ENCODE measurements at regions not wholly inside any gene's neighbourhood (a gene's known extent, or its start where the extent isn't known, plus 50 kb on each side); places are given as distances from the start of the nearest gene placed in this dataset.
A peak's percentile ranks its signal among the peaks of the same experiment; 100 is the strongest.

DNA sequence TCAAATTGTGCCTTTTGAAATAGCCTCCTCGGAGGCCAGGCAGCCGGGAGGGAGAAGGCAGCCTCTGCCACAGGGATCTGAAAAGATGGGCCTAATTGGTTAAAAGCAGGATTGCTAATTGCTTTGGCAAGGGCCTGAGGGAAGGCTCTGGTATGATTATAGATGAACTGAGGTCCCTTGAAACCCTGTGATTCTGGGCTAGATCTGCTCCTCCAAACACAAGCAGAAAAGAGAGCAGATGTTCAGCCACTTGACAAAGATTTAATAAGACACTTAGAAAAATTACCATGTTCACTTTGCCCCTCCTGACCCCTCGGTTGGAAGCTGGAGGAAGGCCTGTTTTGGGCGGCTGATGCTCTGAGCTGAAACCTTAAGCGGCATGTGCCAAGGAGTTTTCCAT, 209.5 kb upstream of the MPHOSPH6 start:
- DNase-seq (no peak), ATAC-seq (ENCODE audit: poor library complexity) (no peak)
- intact Hi-C loops (cut with DNase I): no loop called here

DNA sequence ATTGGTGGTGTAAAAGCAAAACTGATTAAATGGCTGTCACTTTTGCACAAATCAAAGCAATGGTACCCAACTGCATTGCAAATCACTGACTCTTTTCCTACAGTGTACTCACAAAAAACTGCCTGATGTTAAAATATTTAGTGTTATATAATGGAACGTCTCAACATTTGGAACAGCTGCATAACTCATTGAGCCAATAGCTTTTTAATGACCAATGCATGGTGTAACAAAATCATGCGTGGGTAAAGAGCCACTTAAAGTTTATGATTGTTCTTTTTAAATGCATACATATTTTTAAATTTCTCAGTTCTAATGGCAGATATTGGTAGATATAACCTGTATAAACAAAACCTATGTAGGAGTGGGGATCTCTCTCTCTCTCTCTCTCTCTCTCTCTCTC, 204.0 kb upstream of the MPHOSPH6 start:
- ATAC-seq (ENCODE audit: poor library complexity) (no peak), DNase-seq (no peak)
- intact Hi-C loops (cut with DNase I): no loop called here

DNA sequence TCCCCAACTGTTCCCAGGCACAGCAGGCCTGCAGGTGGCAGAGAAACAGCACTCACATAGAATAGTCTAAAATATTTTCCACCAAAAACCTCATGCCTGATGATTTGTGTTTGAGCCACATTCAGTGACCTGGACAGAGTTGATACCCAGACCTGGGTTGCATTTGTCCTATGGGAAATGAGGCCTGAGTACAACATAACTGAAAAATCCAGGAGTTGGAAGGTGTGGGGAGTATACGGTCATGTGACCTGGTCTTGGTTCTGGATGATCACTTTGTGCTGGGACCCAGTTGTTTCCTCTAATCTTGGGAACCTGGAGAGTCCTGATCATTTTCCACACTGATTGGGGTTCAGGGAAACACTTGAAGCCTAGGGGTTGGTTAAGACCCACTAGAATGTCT, 200.3 kb upstream of the MPHOSPH6 start:
- intact Hi-C loops (cut with DNase I): no loop called here
- DNase-seq (no peak), ATAC-seq (ENCODE audit: poor library complexity) (no peak)

DNA sequence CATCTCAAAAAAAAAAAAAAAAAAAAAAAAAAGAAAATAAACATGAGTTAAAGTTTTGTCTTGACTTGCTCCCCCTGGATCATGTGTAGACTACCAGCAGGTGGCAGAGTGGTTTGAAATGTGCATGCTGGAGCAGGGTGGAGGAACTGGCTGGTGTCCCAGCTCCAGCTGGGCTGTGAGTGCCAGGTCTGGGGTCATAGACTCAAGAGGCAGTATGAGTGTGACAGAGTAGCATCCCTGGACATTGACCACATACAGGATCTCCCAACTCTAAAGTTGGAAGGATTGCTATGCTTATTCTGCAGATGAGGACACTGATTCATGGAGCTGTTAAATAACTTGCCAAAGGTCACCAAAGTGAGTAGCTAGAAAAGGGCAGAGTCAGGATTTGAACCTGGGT, 198.0 kb upstream of the MPHOSPH6 start:
- ATAC-seq (ENCODE audit: poor library complexity): peak; percentile 94
- intact Hi-C loops (cut with DNase I): loop anchor here (5.0 kb wide), 1 partner anchor 214 kb away; no protein-coding TSS in a partner anchor
- peak; percentile 75 for DNase-seq

DNA sequence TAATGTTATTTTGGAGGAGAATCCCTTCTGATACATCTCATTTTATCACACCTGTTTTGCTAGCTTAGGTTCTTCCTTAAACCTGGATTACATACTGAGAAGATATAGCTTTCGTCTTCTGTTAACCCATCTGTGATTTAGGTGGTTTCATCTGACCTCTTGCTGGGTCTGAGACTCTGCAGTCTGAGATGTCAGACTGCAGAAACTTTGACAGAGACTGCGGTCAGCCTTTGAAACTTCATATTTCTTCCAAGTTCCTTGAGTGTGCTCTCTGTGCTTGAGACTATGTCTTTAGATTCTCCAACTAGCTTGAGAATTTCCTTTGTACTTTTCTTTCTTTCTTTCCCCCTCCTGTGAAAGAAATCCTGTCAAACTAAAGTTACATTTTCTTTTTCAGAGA, 196.4 kb upstream of the MPHOSPH6 start:
- ATAC-seq (ENCODE audit: poor library complexity): no peak
- intact Hi-C loops (cut with DNase I): loop anchor here (5.0 kb wide), 1 partner anchor 216 kb away; no protein-coding TSS in a partner anchor

DNA sequence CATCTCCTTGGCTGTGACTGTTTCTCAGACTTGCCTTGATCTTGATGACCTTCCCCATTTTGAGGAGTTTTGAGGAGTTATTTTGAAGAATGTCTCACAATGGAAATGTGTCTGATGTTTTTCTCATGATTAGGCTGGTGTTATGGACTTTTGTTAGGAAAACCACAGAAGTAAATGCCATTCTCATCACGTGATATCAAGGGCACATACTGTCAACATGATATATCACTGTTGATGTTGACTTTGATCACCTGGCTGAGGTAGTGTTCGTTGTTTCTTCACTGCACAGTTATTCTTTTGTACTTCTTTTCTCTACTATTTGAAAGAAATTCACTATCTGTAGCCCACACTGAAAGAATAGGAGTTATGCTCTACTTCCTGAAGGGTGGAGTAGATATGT, 194.7 kb upstream of the MPHOSPH6 start:
- intact Hi-C loops (cut with DNase I): loop anchor here (5.0 kb wide), 1 partner anchor 218 kb away; no protein-coding TSS in a partner anchor
- DNase-seq (no peak), ATAC-seq (ENCODE audit: poor library complexity) (no peak)

More for the DNA sequence above, 196.4 kb upstream of the MPHOSPH6 start:
- DNase-seq: no peak

DNA sequence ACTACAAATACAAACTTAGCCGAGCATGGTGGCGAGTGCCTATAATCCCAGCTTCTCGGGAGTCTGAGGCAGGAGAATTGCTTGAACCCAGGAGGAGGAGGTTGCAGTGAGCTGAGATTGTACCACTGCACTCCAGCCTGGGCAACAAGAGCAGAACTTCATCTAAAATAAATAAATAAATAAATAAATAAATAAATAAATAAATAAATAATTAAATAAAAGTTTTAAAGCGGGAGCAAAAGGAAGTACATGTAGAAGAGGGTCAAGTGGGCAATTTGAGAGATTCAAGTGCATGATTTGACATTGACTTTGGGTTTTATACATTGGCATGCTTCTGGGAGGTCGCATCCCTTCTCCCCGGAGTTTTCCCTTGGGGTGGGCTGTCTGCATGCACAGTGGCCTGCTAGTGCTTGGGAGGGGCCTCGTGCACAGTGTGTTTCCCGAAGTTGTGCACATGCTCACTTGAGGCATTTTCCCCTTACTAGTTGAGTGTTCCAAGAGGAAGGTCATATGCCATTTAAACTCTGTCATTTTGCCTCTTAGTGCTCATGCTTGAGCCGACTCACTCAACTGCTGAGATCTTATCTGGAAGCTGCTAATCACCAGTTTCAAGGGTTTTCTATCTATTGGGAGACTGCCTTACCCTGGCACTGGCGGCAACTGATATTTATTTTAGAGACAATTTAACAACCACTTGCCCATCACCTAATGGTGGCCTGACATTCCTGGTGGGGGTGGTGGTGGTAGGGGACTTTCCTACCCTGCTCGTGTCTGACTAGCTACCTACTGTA, 193.2 kb upstream of the MPHOSPH6 start:
- ATAC-seq (ENCODE audit: poor library complexity): no peak
- DNase-seq: no peak
- intact Hi-C loops (cut with DNase I): no loop called here

DNA sequence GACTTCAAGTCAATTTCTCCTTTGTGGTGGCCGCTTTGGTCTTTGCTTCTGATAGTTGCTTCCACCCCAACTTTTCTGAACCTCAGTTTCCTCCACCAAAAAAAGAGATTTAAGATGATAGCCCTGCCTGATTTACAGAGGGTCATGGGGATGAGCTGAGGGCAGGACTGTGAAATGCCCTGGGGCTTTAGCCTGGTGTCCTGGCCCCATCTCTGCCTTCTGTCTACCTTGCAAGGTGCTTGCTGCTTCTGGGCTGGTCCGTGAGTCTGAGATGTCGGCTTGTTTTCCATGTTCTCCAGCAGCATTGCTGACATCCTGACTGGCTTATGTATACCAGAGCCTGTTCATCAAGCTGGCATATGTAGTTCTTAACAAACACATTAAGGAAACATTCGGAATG, 191.9 kb upstream of the MPHOSPH6 start:
- intact Hi-C loops (cut with DNase I): no loop called here
- no peak for DNase-seq
- ATAC-seq (ENCODE audit: poor library complexity): no peak

DNA sequence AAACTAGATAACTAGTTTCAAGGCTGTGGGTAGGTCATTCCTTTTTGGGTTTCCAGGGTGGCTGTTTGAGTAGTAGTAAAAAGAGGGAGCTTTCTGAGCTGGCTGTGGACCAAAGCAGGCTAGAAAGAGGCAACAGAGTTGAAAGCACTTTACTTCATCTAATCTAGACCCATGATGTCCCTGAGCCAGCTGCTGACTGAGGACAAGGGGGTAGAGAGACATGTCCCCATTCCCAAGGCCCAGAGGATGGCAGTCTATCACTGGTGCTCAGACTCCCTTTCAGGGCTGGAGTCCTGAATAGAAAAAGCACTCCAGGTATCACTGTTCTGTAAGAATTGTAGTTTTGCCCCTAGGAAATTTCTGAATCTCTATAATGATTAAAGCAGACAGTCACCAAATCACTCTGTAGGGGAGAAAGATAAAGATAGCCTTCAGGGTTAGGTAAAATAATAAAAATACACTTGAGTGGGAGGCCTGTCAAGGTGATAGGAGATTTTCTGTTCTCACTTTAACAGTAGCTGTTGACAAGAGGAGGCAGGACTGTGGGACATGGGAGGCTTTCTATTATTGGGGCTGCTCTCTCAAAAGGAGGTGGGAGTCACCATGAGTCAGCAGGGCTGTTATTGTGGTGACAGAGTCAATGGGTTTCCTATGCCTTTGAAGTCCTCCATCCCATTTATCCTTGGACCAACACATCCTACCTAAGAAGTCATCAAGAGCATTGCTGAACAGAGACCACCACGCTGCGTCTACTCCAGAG, 190.2 kb upstream of the MPHOSPH6 start:
- ATAC-seq (ENCODE audit: poor library complexity): peak; percentile 56
- intact Hi-C loops (cut with DNase I): no loop called here

DNA sequence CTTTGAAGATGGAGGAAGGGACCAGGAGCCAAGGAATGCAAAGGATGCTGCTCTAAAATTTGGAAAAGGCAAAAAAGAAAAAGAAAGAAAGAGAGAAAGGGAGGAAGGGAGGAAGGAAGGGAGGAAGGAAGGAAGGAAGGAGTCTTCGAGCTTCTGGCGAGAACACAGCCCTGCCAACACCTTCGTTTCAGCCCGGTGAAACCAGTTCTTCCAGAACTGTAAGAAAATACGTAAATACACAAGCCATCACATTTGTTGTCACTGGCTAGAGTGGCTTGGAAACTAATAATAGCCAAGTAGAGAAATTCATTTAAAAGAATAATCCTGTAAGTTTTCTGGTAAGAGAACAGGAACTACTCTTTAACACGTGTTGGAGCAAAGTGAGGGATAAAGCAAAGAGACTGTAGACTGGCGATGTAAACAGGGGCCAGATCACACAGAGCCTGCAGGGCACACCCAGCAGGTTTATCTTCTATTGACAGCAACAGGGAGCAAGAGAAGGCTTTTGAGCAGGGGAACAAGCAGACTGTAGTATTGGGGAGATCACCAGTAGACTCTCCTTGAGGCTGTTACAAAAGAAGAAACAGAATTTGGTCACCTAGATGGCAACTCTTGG, 188.7 kb upstream of the MPHOSPH6 start:
- DNase-seq (no peak), ATAC-seq (ENCODE audit: poor library complexity) (no peak)
- intact Hi-C loops (cut with DNase I): no loop called here

More for the DNA sequence above, 190.2 kb upstream of the MPHOSPH6 start:
- DNase-seq: no peak

DNA sequence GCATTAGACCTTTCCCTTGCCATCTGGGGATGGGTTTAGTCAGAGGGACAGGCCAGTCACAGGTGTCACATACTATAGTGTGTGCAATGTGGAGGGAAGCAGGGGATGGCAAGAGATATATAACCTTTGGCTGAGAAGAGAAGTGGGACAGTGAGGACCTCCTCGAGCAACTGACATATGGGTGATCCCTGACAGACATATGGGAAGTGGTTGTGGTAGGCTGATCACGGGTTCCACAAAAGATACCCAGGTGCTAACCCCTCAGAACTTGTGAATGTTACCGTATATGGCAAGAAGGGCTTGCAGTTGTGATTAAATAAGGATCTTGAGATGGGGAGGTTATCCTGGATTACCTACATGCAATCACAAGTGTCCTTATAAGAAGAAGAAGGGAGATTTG, 188.1 kb upstream of the MPHOSPH6 start:
- intact Hi-C loops (cut with DNase I): no loop called here
- no peak for ATAC-seq (ENCODE audit: poor library complexity)
- no peak for DNase-seq

DNA sequence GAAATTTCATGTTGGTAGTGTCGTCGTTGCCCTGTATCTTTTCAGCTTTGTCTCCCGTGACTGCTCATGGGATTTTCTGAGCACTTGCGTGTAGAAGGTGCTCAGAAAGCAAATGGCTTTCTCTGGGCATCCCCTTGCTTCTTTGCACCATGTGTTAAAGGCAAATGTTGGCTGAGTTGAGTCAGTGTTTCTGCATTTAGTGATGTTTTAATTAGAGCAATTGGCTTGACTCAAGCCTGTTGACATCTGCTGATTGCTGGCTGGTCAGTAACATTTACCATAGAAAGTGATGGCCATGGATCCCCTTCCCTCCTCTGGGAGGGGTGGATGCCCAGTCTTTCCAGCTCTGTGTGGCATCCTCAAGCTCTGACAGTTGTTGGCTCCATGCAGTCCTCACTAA, 187.2 kb upstream of the MPHOSPH6 start:
- no peak for ATAC-seq (ENCODE audit: poor library complexity)
- intact Hi-C loops (cut with DNase I): no loop called here
- DNase-seq: no peak

DNA sequence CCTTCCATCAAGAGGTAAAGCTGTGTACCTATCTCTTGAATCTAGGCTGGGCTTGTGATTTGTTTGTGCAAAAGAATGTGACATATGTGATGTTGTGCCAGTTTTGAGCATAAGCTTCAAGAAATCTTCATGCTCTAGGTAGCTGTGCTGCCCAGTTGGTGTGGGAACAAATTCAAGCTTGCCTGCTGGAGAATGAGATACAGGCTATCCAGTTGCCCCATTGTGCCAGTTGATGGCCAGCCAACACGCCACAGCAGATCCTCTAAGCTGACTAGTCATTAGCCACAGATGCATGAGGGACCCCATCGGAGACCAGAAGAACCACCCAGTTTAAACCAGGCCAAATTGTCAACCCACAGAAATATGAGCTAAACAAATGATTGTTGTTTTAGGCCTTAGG, 180.5 kb upstream of the MPHOSPH6 start:
- DNase-seq: no peak
- intact Hi-C loops (cut with DNase I): no loop called here
- no peak for ATAC-seq (ENCODE audit: poor library complexity)

DNA sequence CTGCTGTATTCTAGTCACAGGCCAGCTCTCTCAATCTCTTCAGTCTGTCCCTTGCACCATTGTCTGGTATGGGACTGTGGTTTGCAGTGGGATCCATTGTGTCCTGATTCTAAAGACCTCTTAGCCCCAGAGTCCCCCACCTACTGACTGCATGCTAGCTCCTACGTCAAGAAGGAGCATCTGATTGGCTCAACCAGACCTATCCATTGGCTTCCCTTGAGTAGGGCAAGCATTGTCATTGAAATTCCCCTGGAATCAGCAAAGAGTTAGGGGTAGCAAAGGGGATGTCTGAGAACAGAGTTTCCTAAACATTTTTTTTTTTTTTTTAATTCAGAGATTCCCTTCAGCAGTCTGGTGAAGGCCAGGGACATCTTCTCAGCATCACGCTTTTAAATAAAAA, 175.3 kb upstream of the MPHOSPH6 start:
- intact Hi-C loops (cut with DNase I): loop anchor here (2.0 kb wide), 1 partner anchor 83 kb away; no protein-coding TSS in a partner anchor
- no peak for DNase-seq
- ATAC-seq (ENCODE audit: poor library complexity): no peak

DNA sequence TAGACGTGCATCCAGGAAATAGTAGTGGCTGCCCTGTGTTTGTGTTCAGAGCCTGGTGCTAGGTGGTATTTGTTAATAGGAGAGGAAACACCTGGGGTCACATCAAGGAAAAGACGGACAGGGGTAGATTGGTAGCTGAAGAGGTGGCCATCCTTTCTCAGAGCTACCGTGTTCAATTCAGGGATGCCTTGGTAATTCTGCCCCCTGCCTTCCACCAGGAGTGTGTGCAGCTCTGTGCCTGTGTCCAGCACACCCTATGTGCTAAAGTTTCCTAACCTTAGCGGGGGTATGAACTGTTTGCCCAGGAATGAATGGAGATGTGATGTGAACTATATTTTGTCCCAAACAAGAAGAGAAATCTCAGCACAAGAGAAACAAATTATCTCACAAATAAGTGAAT, 174.1 kb upstream of the MPHOSPH6 start:
- peak; percentile 91 for ATAC-seq (ENCODE audit: poor library complexity)
- DNase-seq: no peak
- intact Hi-C loops (cut with DNase I): loop anchor here (2.0 kb wide), 1 partner anchor 81 kb away; no protein-coding TSS in a partner anchor

DNA sequence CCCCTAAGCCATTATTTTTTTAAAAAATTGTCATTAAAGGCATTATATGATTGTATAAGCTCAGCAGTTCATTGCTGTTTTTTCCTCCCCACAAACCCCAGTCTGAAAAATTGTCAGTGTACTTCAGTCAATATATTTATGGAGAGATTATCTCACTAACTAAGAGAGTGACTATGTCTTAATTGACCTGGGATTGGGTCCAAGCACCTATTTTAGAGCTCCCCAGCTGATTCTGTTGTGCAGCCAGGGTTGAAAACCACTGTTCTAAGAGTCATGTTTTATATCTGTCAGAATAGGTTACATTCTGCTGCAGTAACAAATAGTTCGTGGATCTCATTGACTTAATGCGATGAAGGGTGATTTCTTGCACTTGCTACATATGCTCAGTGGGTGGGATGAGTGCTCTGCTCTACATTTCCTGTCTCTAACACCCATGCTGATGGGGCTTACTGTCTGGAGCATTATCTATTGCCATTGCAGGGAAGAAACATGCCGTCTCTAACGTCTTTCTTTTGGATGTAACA, 171.2 kb upstream of the MPHOSPH6 start:
- intact Hi-C loops (cut with DNase I): no loop called here
- DNase-seq: no peak
- ATAC-seq (ENCODE audit: poor library complexity): peak; percentile 69

DNA sequence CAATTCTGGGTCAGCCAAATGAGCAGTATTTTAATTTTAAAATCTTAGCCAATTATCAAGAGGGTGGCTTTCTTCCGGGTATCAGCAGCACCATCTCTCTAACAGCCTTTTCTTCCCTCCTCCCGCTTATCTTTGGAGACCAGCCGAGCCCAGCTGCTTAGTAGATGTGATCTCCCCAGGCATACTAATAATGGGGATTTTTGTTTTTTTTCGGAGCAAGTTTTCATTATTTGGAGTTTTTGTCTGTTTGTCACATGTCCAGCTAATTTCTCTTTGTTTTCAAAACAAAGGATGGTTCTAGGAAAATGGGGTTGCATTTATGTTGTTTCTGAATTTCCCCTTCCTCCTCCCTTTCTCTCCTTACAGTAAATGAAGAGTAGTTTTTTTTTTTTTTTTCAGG, 170.5 kb upstream of the MPHOSPH6 start:
- DNase-seq: no peak
- intact Hi-C loops (cut with DNase I): no loop called here
- ATAC-seq (ENCODE audit: poor library complexity): no peak

DNA sequence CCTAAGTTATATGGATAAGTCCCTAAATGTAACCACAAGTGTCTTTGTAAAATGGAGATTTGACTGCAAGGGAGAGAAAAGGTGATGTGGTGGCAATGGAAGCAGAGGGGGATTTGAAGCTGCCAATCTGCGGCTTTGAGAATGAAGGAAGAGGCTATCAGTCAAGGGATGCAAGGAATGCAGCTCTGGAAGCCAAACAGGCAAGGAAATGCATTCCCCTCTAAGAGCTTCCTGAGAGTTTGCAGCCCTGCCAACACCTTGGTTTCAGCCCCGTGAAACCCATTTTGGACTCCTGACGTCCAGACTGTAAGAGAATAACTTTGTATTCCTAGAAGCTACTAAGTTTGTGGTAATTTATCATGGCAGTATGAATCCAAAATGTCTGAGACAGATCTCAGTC, 167.3 kb upstream of the MPHOSPH6 start:
- intact Hi-C loops (cut with DNase I): no loop called here
- DNase-seq (no peak), ATAC-seq (ENCODE audit: poor library complexity) (peak; percentile 75)

DNA sequence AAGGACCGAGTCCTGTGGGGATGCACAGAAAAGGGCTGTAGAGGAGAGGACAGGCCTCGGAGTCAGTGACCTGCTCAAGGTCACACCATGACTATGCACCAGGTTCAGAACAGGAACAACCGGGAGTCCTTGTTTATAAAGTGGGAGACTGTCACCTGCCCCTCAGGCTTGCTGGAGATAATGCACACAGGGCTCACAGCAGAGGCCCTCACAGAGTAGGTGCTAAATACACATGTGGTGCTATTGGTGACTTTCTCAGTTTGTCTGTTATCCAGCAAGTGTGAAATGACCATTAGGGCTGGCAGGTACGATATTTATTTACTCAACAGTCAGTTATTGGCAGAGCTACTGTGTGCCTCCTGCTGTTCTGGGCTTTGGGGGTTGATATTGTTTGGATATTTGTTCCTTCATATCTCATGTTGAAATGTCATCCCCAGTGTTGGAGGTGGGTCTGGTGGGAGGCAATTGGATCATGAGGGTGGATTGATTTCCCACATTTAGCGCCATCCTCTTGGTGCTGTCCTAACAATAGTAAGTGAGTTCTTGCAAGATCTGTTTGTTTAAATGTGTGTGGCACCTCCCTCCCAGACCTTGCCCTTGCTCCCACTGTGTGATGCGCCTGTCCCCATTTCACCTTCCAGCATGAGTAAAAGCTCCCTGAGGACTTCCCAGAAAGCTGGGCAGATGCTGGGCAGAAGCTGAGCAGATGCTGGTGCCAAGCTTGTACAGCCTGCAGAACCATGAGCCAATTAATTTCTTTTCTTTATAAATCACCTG, 162.1 kb upstream of the MPHOSPH6 start:
- no peak for ATAC-seq (ENCODE audit: poor library complexity)

More for the DNA sequence above, 162.1 kb upstream of the MPHOSPH6 start:
- intact Hi-C loops (cut with DNase I): no loop called here
- no peak for DNase-seq
